HG02759 (cell line): ENCODE measurements at regions not wholly inside any gene's neighbourhood (a gene's known extent, or its start where the extent isn't known, plus 50 kb on each side); places are given as distances from the start of the nearest gene placed in this dataset.
"Not testable (repeated sequence)": the region's sequence is repeated elsewhere in the genome, so short reads cannot be mapped to it uniquely, and the experiment has no call there.

ENCODE experiments used
- ATAC-seq: cut with Tn5 transposase; IDR thresholded peaks from one replicate; pipeline ENCODE4 v1.9.1; 2021; ENCODE audit warnings: mild to moderate bottlenecking, moderate library complexity; ENCODE audit not compliant: unreplicated experiment

DNA sequence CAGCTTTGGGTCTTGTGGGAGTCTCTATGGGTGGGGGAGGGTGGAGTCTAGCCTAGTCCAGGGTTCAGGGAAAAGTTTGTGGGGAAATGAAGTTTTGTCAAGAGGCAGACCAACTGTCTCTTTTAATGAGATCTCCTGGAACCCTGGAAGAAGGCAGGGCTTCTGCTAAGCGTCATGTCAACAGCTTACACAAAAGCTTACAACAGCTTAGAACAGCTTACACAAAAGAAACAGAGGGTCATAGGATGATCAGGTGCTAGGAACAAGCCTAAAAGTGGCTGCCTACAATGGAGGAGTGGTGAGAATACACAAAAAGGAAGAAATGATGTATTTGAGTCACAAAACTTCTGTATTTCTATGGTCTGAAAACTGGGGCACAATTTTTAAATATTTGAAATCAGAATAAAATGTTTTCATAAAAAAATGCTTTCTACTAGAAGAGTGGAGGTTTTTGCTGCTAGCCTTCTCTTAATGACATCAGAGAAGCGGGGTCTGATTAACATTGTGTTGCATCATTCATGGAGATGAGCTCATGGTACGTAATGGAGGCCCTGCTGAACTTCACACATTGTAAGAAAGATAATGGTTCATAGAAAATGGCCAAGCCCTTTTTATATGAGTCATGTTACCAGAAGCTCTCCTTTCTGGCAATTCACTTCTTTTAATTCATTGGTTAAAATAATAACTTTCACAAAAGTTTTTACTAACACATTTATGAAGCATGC lies 351.0 kb downstream of the PIK3C3 start:
- ATAC-seq: no peak

- ATAC-seq: no peak
These were observed 351.6 kb downstream of the PIK3C3 start for GRCh38 chr18:42306594-42306980.

- no peak for ATAC-seq
These were observed 355.9 kb downstream of the PIK3C3 start for GRCh38 chr18:42310956-42311355.

DNA sequence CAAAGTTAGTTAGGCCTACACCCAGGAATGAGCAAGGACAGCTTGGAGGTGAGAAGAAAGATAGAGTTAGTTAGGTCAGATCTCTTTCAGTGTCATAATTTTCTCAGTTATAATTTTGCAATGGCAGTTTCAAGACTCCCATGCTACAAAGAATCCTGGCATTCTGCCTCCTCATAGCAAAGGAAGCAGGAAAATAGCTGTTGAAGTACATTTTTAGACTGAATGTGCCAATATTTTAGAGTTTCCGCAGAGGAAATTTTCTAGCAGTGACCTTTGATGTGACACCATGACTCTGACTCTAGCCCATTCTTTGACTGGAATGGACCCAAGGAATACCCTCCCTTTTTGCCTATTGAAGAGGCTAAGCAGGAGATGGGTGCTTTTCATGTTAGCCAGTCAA lies 371.7 kb downstream of the PIK3C3 start:
- ATAC-seq: no peak

DNA sequence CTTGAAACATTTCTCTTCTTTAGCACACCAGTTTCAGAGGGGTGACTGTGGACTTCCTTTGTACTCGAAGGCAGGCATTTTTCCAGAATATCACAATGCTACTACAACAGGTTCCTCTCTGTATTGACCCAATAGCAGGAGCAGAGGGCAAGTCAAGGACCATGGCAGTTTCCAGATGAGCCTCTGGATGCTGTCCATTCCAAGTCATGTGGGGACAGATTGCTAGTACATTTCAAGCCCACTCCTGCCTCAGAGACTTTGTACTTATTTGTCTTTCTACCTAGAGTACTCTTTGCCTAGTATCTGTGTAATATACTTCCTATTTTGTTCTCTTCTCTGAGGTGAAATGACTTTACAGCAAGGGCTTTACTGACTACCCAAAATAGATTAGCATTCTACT lies 373.9 kb downstream of the PIK3C3 start:
- no peak for ATAC-seq

DNA sequence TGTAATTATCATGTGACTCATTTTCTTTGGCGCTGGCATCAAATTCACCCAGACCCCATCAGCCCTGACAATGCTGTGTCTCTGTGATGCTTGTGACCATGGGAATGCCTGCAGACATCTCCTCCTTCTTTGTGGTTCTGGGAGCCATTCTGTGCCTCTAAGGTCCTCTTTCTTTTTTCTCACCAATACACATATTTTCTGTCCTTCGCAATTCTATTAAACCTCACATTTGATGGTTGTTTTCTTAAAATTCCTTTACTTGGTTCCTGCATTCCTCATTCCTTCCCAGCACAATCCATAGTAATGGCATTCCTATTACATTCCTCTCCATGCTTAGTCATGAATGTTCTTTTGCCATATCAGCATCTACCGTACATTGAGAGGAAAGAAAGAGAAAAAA lies 375.3 kb downstream of the PIK3C3 start:
- no peak for ATAC-seq

DNA sequence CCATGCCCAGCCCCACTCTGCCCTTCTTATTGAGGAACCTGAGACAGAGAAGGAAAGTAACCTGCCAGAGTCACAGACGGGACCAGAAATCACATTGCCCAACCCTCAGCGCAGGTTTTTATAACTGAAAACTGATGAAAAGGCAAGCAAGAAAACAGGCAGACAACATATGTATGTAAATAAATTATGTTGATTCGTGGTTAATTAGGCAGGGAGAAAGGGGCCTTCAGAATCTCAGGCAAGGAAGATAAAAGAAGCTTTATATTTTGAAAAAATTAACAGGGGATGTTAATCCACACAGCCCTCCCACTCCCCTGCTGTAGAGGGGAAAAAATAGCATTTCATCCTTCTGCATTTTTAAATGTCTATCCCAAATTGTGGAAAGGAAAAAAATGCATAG lies 378.5 kb downstream of the PIK3C3 start:
- ATAC-seq: no peak

DNA sequence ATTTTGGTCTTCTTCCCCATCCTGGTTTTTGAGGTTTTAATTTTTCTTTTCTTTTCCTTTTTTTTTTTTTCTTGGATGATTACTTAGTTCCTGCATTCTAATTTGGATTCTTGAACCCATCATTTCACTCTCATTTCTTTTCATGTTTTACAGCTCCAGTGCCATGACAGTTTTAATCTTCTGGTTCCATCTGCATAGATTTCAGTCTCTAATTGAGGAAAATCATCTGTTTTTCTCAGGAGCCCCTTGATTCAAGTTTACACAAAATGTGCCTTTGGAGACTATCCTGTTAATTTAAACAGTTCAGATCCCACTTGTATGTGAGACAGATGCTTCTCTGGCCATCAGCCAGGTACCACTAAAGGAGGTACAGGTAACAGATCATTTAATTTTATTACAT lies 379.9 kb downstream of the PIK3C3 start:
- no peak for ATAC-seq

GRCh38 chr18:42336139-42336538 lies 381.1 kb downstream of the PIK3C3 start:
- no peak for ATAC-seq

- ATAC-seq: not testable (repeated sequence)
These were observed 382.3 kb downstream of the PIK3C3 start for GRCh38 chr18:42337337-42337736.

GRCh38 chr18:42338683-42339082 lies 383.6 kb downstream of the PIK3C3 start:
- ATAC-seq: no peak

DNA sequence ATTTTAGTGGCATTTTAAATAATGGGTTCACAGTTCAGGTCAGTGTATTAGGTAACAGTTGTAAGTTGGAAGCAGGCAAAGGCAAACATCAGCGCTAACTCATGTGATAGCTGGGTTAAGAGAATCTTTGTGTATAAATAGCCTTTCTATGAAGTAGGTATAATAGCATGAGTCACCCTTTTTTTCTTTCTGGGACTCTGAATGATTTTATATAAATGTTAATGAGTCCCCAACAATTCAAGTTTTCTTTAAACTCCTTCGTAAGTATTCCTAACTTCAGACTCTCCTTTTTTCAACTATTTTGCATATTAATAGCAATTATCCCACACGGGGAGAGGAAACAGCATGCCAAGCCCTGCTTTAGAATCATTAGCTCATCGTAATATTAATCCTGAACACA lies 384.3 kb downstream of the PIK3C3 start:
- ATAC-seq: no peak

- no peak for ATAC-seq
These were observed 385.5 kb downstream of the PIK3C3 start for GRCh38 chr18:42340423-42341009.

- ATAC-seq: no peak
These were observed 386.4 kb downstream of the PIK3C3 start for GRCh38 chr18:42341423-42341822.

DNA sequence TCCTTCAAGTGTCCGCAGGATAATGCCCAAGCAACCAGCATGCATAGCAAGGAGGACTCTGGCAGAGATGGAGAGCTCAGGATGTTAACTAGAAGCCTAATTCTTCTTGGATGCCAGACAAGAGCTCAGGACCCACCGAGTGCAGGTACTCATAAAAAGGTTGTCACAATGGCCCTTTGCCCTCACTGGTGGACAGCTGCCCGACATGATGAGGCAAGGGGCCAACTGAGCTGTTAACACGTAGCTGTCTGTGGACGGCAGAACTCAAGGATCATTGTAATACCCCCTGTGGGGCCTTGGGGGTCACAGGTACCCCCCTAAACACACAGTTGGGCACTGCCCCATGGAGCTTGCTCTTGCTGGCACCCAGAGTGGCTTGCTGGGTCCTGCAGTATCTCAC lies 393.7 kb downstream of the PIK3C3 start:
- no peak for ATAC-seq

GRCh38 chr18:42351455-42351854 lies 396.4 kb downstream of the PIK3C3 start:
- ATAC-seq: no peak

DNA sequence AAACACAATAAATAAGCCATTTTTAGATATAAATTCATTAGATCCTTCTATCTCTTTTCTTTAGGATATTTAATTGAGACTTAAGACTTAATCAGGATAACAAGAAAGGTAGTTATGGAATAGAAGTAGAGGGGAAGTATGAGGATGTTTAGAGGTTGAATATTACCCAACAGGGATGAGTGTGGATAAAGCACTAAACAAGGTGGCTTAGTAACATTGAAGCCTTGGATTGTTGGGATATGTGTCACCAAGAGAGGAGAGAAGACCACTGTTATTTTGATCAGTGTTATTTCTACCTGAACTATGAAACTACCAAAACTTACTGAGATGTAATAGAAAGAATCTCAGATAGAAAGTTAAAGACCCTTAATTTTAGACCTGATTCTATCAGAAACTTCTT lies 405.7 kb downstream of the PIK3C3 start:
- ATAC-seq: no peak

GRCh38 chr18:42363446-42364441 lies 408.7 kb downstream of the PIK3C3 start:
- ATAC-seq: no peak

DNA sequence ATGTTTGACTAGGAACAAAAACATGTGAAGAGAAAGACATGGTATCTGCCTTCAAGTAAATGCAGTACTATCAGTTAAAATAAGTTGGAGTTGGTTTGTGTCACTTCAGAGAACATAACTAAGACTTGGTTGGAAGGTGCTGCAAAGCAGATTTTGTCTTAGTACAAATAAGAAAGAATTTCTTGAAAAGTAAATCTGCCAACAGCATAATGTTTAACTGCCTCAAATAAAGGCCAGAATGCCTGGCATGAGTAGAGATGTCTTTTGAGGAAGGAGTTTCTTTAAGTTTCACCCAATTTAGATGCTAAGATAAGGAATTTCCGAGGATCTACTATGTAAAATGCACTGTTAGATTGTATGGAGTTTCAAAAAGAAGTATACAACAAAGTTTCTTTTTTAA lies 409.7 kb downstream of the PIK3C3 start:
- ATAC-seq: no peak

DNA sequence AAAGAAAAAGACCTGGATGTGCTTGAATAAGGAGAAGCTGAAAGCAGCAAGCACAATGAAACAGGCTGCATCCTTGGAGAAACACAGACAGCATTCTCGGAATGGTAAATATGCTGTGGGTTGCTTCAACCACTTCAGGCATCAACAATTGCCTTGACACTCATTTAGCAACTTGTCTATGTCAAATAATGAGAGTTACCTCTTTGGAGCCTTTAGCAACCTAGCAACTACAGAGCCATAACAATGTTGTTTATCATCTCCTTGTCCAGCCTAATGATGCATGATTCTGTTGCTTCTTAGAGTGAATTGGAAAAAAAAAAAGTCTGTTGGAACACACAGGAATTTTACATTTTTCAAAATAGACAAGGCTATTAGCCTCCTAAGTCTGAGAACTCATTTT lies 410.6 kb downstream of the PIK3C3 start:
- no peak for ATAC-seq

DNA sequence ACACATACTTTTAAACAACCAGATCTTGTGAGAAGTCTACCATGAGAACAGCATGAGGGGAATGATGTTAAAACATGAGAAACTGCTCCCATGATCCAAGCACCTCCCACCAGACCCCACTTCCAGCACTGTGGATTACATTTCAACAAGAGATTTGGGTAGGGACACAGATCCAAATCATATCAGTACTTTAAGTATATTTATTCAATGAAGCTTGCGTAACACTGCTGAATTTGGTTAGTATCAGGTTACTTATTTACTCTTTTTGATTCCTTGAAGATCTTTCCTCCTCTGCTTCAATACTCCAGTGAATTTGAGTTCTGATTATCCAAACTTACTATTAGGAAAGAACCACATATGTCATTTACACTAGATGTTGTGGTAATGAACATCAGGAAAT lies 418.6 kb downstream of the PIK3C3 start:
- ATAC-seq: no peak

GRCh38 chr18:42374961-42375360 lies 419.9 kb downstream of the PIK3C3 start:
- ATAC-seq: no peak
